ENCODE measurements at regions not wholly inside any gene's neighbourhood (a gene's known extent, or its start where the extent isn't known, plus 50 kb on each side); places are given as distances from the start of the nearest gene placed in this dataset.

DNA sequence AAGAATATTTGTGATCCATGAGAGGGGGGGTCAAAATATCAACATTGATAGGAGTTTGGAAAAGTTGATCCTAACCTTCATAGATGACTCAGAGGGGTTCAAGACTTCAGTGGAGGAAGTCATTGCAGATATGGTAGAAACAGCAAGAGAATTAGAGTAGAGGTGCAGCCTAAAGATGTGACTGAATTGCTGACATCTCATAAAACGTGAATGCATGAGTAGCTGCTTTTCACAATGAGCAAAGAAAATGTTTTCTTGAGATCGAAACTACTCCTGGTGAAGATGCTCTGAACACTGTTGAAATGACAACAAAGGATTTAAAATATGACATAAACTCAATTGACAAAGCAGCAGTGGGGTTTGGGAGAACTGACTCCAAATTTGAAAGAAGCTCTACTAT, 700.7 kb upstream of the FZD8 start:
- H3K27ac ChIP-seq = no peak overlapping the region
- POLR2A ChIA-PET (ENCODE audit: low non-redundant PET) = no interaction called here
- TF ChIP-seq, protein P1, sequence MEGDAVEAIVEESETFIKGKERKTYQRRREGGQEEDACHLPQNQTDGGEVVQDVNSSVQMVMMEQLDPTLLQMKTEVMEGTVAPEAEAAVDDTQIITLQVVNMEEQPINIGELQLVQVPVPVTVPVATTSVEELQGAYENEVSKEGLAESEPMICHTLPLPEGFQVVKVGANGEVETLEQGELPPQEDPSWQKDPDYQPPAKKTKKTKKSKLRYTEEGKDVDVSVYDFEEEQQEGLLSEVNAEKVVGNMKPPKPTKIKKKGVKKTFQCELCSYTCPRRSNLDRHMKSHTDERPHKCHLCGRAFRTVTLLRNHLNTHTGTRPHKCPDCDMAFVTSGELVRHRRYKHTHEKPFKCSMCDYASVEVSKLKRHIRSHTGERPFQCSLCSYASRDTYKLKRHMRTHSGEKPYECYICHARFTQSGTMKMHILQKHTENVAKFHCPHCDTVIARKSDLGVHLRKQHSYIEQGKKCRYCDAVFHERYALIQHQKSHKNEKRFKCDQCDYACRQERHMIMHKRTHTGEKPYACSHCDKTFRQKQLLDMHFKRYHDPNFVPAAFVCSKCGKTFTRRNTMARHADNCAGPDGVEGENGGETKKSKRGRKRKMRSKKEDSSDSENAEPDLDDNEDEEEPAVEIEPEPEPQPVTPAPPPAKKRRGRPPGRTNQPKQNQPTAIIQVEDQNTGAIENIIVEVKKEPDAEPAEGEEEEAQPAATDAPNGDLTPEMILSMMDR (conservative IDR thresholded peaks at IDR 0.05; ENCODE audit: low read depth) = no peak
- no peak for DNase-seq (ENCODE audit: low spot score)
- CTCF ChIA-PET = no interaction called here

DNA sequence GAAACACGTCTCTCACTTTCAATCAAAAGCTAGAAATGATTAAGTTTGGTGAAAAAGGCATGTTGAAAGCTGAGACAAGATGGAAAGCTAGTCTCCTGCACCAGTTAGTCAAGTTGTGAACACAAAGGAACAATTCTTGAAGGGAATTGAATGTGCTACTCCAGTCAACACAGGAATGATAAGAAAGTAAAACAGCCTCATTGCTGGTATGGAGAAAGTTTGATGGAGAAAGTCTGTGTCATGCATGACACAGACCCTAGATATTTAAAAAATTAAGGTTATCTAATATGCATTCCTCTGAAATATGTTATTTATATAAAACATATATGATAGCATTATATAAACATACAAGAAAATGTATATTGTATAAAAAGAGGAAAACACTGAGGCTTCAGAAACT, 699.4 kb upstream of the FZD8 start:
- ChIA-PET POLR2A (ENCODE audit: low non-redundant PET) (no interaction called here), CTCF (no interaction called here)
- no peak overlapping the region for H3K27ac ChIP-seq
- DNase-seq (ENCODE audit: low spot score) = no peak
- TF ChIP-seq, protein P1 (conservative IDR thresholded peaks at IDR 0.05; ENCODE audit: low read depth) = no peak

DNA sequence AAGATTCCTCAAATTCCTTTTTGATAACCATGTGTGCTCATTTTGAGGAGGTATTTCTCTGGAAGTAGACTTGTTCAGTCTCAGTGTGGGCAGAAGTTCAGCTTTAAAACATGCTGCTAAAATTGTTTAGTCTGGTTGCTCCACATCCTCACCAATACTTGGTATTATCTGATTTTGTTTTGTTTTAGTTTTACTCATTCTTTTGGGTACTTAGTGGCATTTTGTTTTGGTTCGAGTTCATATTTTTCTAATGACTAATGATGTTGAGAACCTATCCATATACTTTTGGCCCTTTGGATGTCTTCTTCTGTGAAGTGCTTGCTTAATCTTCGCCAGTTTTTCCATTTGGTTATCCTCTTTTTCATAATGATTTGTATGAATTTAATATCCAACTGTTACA, 694.2 kb upstream of the FZD8 start:
- ChIA-PET POLR2A (ENCODE audit: low non-redundant PET) (no interaction called here), CTCF (no interaction called here)
- no peak overlapping the region for H3K27ac ChIP-seq
- no peak for DNase-seq (ENCODE audit: low spot score)
- TF ChIP-seq, protein P1 (conservative IDR thresholded peaks at IDR 0.05; ENCODE audit: low read depth) = no peak

DNA sequence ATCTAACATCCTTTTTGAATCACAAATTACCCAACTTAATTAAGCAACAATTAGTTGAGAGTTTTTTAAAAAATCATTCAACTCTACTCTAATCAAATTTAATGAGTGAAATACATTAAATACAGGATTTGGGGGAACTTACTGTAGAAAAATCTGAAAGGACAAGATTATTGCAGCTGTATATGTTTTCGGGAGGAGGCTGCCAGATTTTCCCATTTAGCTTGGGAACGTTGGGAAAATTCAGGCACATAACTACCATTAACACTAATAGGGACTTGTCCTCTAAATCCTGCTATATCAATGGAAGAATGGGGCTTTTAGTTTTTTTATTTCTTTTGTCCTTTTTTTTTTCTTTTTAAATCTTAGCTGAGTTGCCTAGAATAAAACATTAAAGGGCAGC, 691.4 kb upstream of the FZD8 start:
- POLR2A ChIA-PET (ENCODE audit: low non-redundant PET) = no interaction called here
- H3K27ac ChIP-seq = no peak overlapping the region
- TF ChIP-seq, protein P1 (conservative IDR thresholded peaks at IDR 0.05; ENCODE audit: low read depth) = no peak
- no peak for DNase-seq (ENCODE audit: low spot score)
- CTCF ChIA-PET = interaction anchor here (0.6 kb wide), 1 partner anchor 14 kb away, joined by 3 read pairs; no protein-coding TSS in a partner anchor

DNA sequence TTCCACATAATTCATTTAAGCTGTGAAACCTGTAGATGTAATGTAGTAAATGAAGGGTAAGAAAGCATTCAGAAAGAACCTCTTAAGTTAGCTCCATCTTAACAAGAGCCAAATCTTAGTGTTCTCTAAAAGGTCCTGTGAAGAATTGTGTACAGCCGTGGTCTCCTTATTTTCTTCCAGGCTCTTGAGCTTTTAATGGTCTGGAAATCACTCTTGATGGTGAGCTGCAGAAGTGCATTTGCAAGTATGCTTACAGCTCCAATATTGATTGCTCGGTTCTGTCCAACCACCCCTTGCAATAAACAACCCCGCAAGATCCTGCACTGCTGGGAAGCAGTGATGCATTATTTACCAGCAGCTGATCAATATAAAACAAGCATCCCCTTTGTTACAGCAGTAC, 690.8 kb upstream of the FZD8 start:
- TF ChIP-seq, protein P1 (conservative IDR thresholded peaks at IDR 0.05; ENCODE audit: low read depth) = no peak
- ChIA-PET POLR2A (ENCODE audit: low non-redundant PET) (no interaction called here), CTCF (no interaction called here)
- DNase-seq (ENCODE audit: low spot score) = no peak
- H3K27ac ChIP-seq = no peak overlapping the region

DNA sequence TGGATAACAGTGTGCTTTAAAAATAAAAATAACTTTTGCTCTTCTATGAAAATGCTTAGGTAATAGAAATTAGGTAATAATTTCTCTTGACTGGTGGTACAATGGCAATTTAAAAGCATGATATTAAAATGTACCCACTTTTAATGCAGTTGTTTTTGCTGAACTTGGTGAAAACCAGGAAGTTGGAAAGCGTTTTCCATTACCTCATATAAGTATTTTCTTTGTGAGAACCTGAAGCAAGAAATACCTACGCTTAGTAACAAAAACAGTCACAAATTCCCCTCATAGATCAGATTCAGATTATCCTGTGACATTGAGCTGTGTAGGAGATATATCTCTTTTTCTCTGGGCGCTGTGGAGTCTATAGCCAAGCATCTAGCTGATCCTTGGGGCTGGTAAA, 689.0 kb upstream of the FZD8 start:
- no peak overlapping the region for H3K27ac ChIP-seq
- DNase-seq (ENCODE audit: low spot score) = no peak
- ChIA-PET CTCF (interaction anchor here (0.6 kb wide), 1 partner anchor 17 kb away, joined by 3 read pairs; no protein-coding TSS in a partner anchor), POLR2A (ENCODE audit: low non-redundant PET) (no interaction called here)
- TF ChIP-seq, protein P1 (conservative IDR thresholded peaks at IDR 0.05; ENCODE audit: low read depth) = no peak

DNA sequence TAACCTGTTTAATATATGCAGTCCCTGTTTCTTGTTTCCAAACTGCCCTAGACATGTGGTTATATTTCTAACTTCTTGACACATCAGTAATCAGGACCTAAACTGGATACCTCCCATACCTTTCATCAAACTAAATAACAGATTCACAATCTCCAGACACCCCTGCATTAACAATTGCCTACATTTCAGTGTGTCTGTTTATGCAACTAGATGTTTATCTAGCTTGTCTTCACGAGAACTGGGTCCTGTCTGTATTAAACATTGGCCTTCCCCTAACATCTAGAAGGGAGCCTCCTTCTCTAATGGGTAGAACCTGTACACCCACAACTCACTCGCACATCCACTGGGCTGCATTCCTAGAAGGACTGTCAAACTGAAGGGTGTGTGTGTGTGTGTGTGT, 683.7 kb upstream of the FZD8 start:
- TF ChIP-seq, protein P1 (conservative IDR thresholded peaks at IDR 0.05; ENCODE audit: low read depth) = no peak
- ChIA-PET POLR2A (ENCODE audit: low non-redundant PET) (no interaction called here), CTCF (no interaction called here)

More for the DNA sequence above, 683.7 kb upstream of the FZD8 start:
- DNase-seq (ENCODE audit: low spot score) = no peak
- no peak overlapping the region for H3K27ac ChIP-seq

Measured in RWPE1 (cell line).